H9 (cell line): ENCODE measurements at regions not wholly inside any gene's neighbourhood (a gene's known extent, or its start where the extent isn't known, plus 50 kb on each side); places are given as distances from the start of the nearest gene placed in this dataset.

ENCODE experiments used
- DNase-seq: peaks from one replicate; pipeline ENCODE4 v3.0.0-alpha.2; 2017
- H2AFZ ChIP-seq: one replicate; pipeline ENCODE4 v1.6.1; 2013; ENCODE audit warnings: mild to moderate bottlenecking, low read length, control low read depth, moderate library complexity
- H2AK5ac ChIP-seq: 2 replicates; pipeline ENCODE4 v1.6.1; 2013; ENCODE audit warnings: low read length, control low read depth, mixed read lengths; ENCODE audit not compliant: insufficient read length
- H2BK120ac ChIP-seq: one replicate; pipeline ENCODE4 v1.6.1; 2013; ENCODE audit warnings: low read depth, mild to moderate bottlenecking, low read length, control low read depth, inconsistent platforms; ENCODE audit not compliant: poor library complexity, severe bottlenecking
- H2BK12ac ChIP-seq: 2 replicates; pipeline ENCODE4 v1.6.1; 2013; ENCODE audit warnings: low read length, control low read depth, mixed read lengths, low read depth; ENCODE audit not compliant: insufficient read length
- H2BK15ac ChIP-seq: 2 replicates; pipeline ENCODE4 v1.6.1; 2013; ENCODE audit warnings: low read depth, low read length, control low read depth
- H2BK20ac ChIP-seq: one replicate; pipeline ENCODE4 v1.6.1; 2013; ENCODE audit warnings: low read depth, mild to moderate bottlenecking, low read length, control low read depth, inconsistent platforms; ENCODE audit not compliant: poor library complexity, severe bottlenecking
- H2BK5ac ChIP-seq: 2 replicates; pipeline ENCODE4 v1.6.1; 2013; ENCODE audit warnings: low read length, control low read depth, mixed read lengths; ENCODE audit not compliant: insufficient read length
- H3K14ac ChIP-seq: 2 replicates; pipeline ENCODE4 v1.6.1; 2013; ENCODE audit warnings: low read length, control low read depth; ENCODE audit not compliant: insufficient read depth
- H3K18ac ChIP-seq: 2 replicates; pipeline ENCODE4 v1.6.1; 2013; ENCODE audit warnings: low read depth, mild to moderate bottlenecking, mixed read lengths, low read length, control low read depth; ENCODE audit not compliant: insufficient read length
- H3K23ac ChIP-seq: 2 replicates; pipeline ENCODE4 v1.6.1; 2013; ENCODE audit warnings: low read length, control low read depth, mixed read lengths, low read depth; ENCODE audit not compliant: insufficient read length
- H3K23me2 ChIP-seq: 2 replicates; pipeline ENCODE4 v1.6.1; 2013; ENCODE audit warnings: low read depth, mild to moderate bottlenecking, mixed read lengths, low read length, control low read depth; ENCODE audit not compliant: insufficient read length, poor library complexity, severe bottlenecking
- H3K27ac ChIP-seq: 2 replicates; pipeline ENCODE4 v1.5.1; 2013; ENCODE audit warnings: low read length, control low read depth, mixed read lengths, low read depth; ENCODE audit not compliant: insufficient read length
- H3K27me3 ChIP-seq: 2 replicates; pipeline ENCODE4 v1.6.1; 2013; ENCODE audit warnings: low read length, control low read depth, inconsistent platforms; ENCODE audit not compliant: insufficient read depth
- H3K4ac ChIP-seq: 2 replicates; pipeline ENCODE4 v1.6.1; 2013; ENCODE audit warnings: low read depth, mild to moderate bottlenecking, control low read depth, inconsistent platforms, low read length, moderate library complexity
- H3K4me1 ChIP-seq: 2 replicates; pipeline ENCODE4 v1.6.1; 2013; ENCODE audit warnings: low read length, control low read depth, inconsistent platforms; ENCODE audit not compliant: insufficient read depth
- H3K4me2 ChIP-seq: 2 replicates; pipeline ENCODE4 v1.6.1; 2013; ENCODE audit warnings: low read length, control low read depth, mixed read lengths; ENCODE audit not compliant: insufficient read length, insufficient read depth
- H3K56ac ChIP-seq: 2 replicates; pipeline ENCODE4 v1.6.1; 2013; ENCODE audit warnings: low read depth, mild to moderate bottlenecking, mixed read lengths, low read length, control low read depth; ENCODE audit not compliant: insufficient read length
- H3K79me1 ChIP-seq: 2 replicates; pipeline ENCODE4 v1.6.1; 2013; ENCODE audit warnings: low read depth, mild to moderate bottlenecking, moderate library complexity, low read length, control low read depth, inconsistent platforms; ENCODE audit not compliant: insufficient read depth, poor library complexity, severe bottlenecking
- H3K79me2 ChIP-seq: 2 replicates; pipeline ENCODE4 v1.6.1; 2013; ENCODE audit warnings: low read length, control low read depth, inconsistent platforms; ENCODE audit not compliant: insufficient read depth
- H3K9ac ChIP-seq: 2 replicates; pipeline ENCODE4 v1.6.1; 2013; ENCODE audit warnings: low read length, control low read depth, mixed read lengths; ENCODE audit not compliant: insufficient read length; ENCODE audit errors: extremely low read depth
- H3K9me3 ChIP-seq: one replicate; pipeline ENCODE4 v1.6.1; 2013; ENCODE audit warnings: low read depth, low read length, inconsistent platforms; ENCODE audit not compliant: control insufficient read depth
- H3T11ph ChIP-seq: one replicate; pipeline ENCODE4 v1.6.1; 2013; ENCODE audit warnings: mild to moderate bottlenecking, low read length, control low read depth, inconsistent platforms
- H4K20me1 ChIP-seq: one replicate; pipeline ENCODE4 v1.6.1; 2013; ENCODE audit not compliant: control insufficient read depth, insufficient read length, insufficient read depth
- H4K5ac ChIP-seq: 2 replicates; pipeline ENCODE4 v1.6.1; 2013; ENCODE audit warnings: low read depth, mild to moderate bottlenecking, mixed read lengths, low read length, control low read depth; ENCODE audit not compliant: insufficient read length
- H4K8ac ChIP-seq: replicated peaks from 2 replicates; pipeline ENCODE4 v1.6.1; 2013; ENCODE audit warnings: low read length, control low read depth, mixed read lengths, low read depth; ENCODE audit not compliant: insufficient read length
- H4K91ac ChIP-seq: 2 replicates; pipeline ENCODE4 v1.6.1; 2013; ENCODE audit warnings: low read depth, mild to moderate bottlenecking, moderate library complexity, mixed read lengths, low read length, control low read depth; ENCODE audit not compliant: insufficient read length
- H3K27ac Mint-ChIP-seq, 3 experiments: 2 replicates in 2 of 3; 3 replicates in 1 of 3; pipeline ENCODE4 v1.8.0; 2020 to 2021; ENCODE audit warnings: mixed read lengths in 3 of 3, mild to moderate bottlenecking in 1 of 3, moderate library complexity in 1 of 3
- H3K27me3 Mint-ChIP-seq: 2 replicates; pipeline ENCODE4 v1.8.0; 2021; ENCODE audit warnings: low read depth, mild to moderate bottlenecking, moderate library complexity, mixed read lengths
- H3K36me3 Mint-ChIP-seq, 3 experiments: 2 replicates in 2 of 3; 3 replicates in 1 of 3; pipeline ENCODE4 v1.8.0; 2020 to 2021; ENCODE audit warnings: low read depth in 3 of 3, mixed read lengths in 3 of 3; ENCODE audit not compliant: insufficient read depth in 1 of 3
- H3K4me1 Mint-ChIP-seq, 2 experiments: 2 replicates each; pipeline ENCODE4 v1.8.0; 2020; ENCODE audit warnings: mixed read lengths in 2 of 2
- H3K4me3 Mint-ChIP-seq, 2 experiments: 2 replicates in 1 of 2; 3 replicates in 1 of 2; pipeline ENCODE4 v1.8.0; 2020 to 2021; ENCODE audit warnings: mild to moderate bottlenecking in 2 of 2, mixed read lengths in 2 of 2, moderate library complexity in 1 of 2
- H3K9me3 Mint-ChIP-seq, 2 experiments: 2 replicates in 1 of 2; 3 replicates in 1 of 2; pipeline ENCODE4 v1.8.0; 2020; ENCODE audit warnings: mild to moderate bottlenecking in 2 of 2, mixed read lengths in 2 of 2, moderate library complexity in 1 of 2
- WGBS: extraction: QIAGEN DNeasy Blood & Tissue Kit; methylation state at CpG from one replicate; pipeline ENCODE4 v1.1.7; 2013; ENCODE audit warnings: missing lambda C conversion rate, low lambda C conversion rate, mixed read lengths; ENCODE audit not compliant: insufficient read length; ENCODE audit errors: extremely low coverage; 5-methylcytosine and 5-hydroxymethylcytosine counted together
- TF ChIP-seq, protein P1 (sequence below): fragments of 200-600 bp; sonication (generic); conservative IDR thresholded peaks from 3 replicates; pipeline ENCODE4 v1.8.0; 2021; ENCODE audit warnings: antibody characterized with exemption, mild to moderate bottlenecking

DNA sequence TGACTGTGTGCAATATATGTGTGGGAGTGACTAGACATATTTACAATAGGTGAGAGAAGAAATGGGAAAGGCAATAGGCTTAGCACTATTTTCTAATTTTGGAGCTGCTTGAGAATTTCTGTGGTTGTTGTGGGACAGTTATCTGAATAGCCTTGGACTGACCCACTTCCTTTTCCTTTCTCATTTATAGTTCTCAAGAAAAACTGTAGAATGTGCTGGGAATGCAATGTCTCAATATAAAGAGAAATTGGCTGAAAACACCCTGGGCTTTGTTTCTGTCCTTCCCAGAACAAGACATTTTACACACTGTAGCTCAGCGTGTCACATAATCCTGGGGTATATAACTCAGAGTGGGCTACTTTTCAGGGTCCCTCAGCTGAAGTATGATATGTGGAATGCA lies 153.0 kb upstream of the RHOBTB1 start:
- no peaks in the 10 kb centered on the region for H4K20me1 ChIP-seq
- H2BK120ac ChIP-seq, result no peak overlapping the region
- H4K5ac ChIP-seq, result no peak overlapping the region
- no peak overlapping the region for H3K18ac ChIP-seq
- Mint-ChIP-seq H3K4me1 (peaks cover 0 to 6% of the 10 kb centered on the region in 2 experiments; a peak in 2 of 4 replicates), H3K27me3 (no peaks in the 10 kb centered on the region), H3K9me3 (no peaks in the 10 kb centered on the region), H3K27ac (no peak overlapping the region), H3K36me3 (no peaks in the 10 kb centered on the region), H3K4me3 (no peak overlapping the region)
- H4K8ac ChIP-seq, result no peak overlapping the region
- H3K14ac ChIP-seq, result no peak overlapping the region
- H2AK5ac ChIP-seq, result no peak overlapping the region
- H3K9me3 ChIP-seq, result no peaks in the 10 kb centered on the region
- H3K56ac ChIP-seq, result no peak overlapping the region
- no peak overlapping the region for H2AFZ ChIP-seq
- TF ChIP-seq, protein P1, sequence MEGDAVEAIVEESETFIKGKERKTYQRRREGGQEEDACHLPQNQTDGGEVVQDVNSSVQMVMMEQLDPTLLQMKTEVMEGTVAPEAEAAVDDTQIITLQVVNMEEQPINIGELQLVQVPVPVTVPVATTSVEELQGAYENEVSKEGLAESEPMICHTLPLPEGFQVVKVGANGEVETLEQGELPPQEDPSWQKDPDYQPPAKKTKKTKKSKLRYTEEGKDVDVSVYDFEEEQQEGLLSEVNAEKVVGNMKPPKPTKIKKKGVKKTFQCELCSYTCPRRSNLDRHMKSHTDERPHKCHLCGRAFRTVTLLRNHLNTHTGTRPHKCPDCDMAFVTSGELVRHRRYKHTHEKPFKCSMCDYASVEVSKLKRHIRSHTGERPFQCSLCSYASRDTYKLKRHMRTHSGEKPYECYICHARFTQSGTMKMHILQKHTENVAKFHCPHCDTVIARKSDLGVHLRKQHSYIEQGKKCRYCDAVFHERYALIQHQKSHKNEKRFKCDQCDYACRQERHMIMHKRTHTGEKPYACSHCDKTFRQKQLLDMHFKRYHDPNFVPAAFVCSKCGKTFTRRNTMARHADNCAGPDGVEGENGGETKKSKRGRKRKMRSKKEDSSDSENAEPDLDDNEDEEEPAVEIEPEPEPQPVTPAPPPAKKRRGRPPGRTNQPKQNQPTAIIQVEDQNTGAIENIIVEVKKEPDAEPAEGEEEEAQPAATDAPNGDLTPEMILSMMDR, result no peak
- H3K23ac ChIP-seq, result no peak overlapping the region
- H3K79me2 ChIP-seq, result no peaks in the 10 kb centered on the region
- H3K23me2 ChIP-seq, result no peaks in the 10 kb centered on the region
- H3K27me3 ChIP-seq, result no peaks in the 10 kb centered on the region
- H3K4ac ChIP-seq, result no peak overlapping the region
- no peak overlapping the region for H2BK20ac ChIP-seq
- no peak overlapping the region for H2BK5ac ChIP-seq
- H3K4me1 ChIP-seq, result no peaks in the 10 kb centered on the region
- H3T11ph ChIP-seq, result no peak overlapping the region
- WGBS, result no CpG with 5 or more reads among the region's 1 CpG
- H2BK12ac ChIP-seq, result no peak overlapping the region
- H4K91ac ChIP-seq, result no peak overlapping the region
- H3K4me2 ChIP-seq, result no peak overlapping the region
- H3K9ac ChIP-seq, result no peak overlapping the region
- no peaks in the 10 kb centered on the region for H3K79me1 ChIP-seq
- H3K27ac ChIP-seq, result no peak overlapping the region
- H2BK15ac ChIP-seq, result no peak overlapping the region
- DNase-seq, result no peak
